BLaER1 (cell line): ENCODE measurements at regions not wholly inside any gene's neighbourhood (a gene's known extent, or its start where the extent isn't known, plus 50 kb on each side); places are given as distances from the start of the nearest gene placed in this dataset.

ENCODE experiments used
- H3K27ac ChIP-seq: shearing (Covaris generic); formaldehyde crosslinking; 2 replicates; pipeline ENCODE4 v1.8.1; 2022
- H3K27me3 ChIP-seq: shearing (Covaris generic); formaldehyde crosslinking; 2 replicates; pipeline ENCODE4 v1.8.1; 2022
- H3K36me3 ChIP-seq: shearing (Covaris generic); formaldehyde crosslinking; 2 replicates; pipeline ENCODE4 v1.8.1; 2022
- H3K4me1 ChIP-seq: shearing (Covaris generic); formaldehyde crosslinking; 2 replicates; pipeline ENCODE4 v1.8.1; 2022
- H3K4me2 ChIP-seq: shearing (Covaris generic); formaldehyde crosslinking; 2 replicates; pipeline ENCODE4 v1.8.1; 2022
- H3K4me3 ChIP-seq: shearing (Covaris generic); formaldehyde crosslinking; 2 replicates; pipeline ENCODE4 v1.8.1; 2022
- H3K9ac ChIP-seq: shearing (Covaris generic); formaldehyde crosslinking; 2 replicates; pipeline ENCODE4 v1.8.1; 2022
- H3K9me3 ChIP-seq: shearing (Covaris generic); formaldehyde crosslinking; 2 replicates; pipeline ENCODE4 v1.8.1; 2022
- H4K20me1 ChIP-seq: shearing (Covaris generic); formaldehyde crosslinking; 2 replicates; pipeline ENCODE4 v1.8.1; 2022
- Cebpa-rat ChIP-seq: shearing (Covaris generic); IDR thresholded peaks from 2 replicates; pipeline ENCODE4 v1.8.1; 2022

DNA sequence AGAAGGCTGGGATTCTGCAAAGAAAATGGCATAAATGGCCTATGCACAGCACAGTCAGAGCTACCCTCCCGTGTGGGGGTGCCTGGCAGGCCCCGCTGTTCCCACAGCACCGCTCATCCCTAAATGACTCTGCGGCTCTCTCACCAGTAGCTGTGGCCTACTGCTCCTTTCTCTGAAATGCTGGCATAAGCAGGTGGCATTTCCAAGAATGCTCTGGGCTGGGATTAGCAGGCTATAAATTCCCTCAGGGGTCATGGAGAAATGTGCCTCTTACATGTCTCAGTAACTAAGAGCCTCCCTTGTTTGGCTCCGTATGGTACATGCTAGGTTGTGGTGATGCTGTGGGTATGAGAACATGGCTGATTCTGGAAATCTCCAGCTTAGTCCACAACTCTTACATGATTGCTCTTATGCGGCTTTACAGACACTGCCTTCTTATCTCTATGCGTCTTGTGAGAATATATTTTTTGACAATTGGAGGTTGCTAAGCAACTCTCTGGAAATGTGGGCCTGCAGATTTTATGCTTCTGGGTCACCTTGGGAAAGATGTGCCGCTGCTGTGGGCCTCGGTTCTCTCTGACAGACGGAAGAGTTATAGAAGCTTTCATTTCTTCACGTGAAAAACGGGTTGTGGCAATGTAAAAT is 80.3 kb upstream of the GATA6 start:
- H3K36me3 ChIP-seq = no peaks in the 10 kb centered on the region
- H3K9me3 ChIP-seq = no peaks in the 10 kb centered on the region
- no peak for TF ChIP-seq Cebpa-rat
- no peaks in the 10 kb centered on the region for H4K20me1 ChIP-seq
- H3K4me1 ChIP-seq = no peaks in the 10 kb centered on the region
- no peak overlapping the region for H3K9ac ChIP-seq
- no peak overlapping the region for H3K27ac ChIP-seq
- no peak overlapping the region for H3K4me2 ChIP-seq
- H3K27me3 ChIP-seq = no peaks in the 10 kb centered on the region
- H3K4me3 ChIP-seq = no peak overlapping the region

DNA sequence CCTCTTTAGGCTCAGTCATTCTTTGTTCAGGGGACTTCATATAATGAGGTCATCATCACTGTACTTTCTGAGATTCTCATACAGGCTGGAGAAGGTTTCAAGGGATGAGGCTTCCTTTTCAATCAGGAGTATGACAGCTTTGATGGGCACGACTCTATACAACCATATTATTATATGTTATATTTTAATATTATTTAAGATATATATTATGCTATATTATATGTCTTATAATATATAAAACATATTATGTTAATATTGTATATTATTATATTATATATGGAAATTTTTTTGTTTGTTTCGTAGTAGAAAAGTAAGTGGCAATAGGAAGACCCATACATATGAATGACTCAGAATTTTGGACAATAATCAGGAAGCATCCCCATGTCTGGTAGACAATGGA is 78.0 kb upstream of the GATA6 start:
- H3K27me3 ChIP-seq = no peaks in the 10 kb centered on the region
- H3K36me3 ChIP-seq = no peaks in the 10 kb centered on the region
- TF ChIP-seq Cebpa-rat = no peak
- H3K4me1 ChIP-seq = no peaks in the 10 kb centered on the region
- H3K27ac ChIP-seq = no peak overlapping the region
- H3K4me3 ChIP-seq = no peak overlapping the region
- no peak overlapping the region for H3K9ac ChIP-seq
- no peaks in the 10 kb centered on the region for H3K9me3 ChIP-seq
- no peaks in the 10 kb centered on the region for H4K20me1 ChIP-seq
- no peak overlapping the region for H3K4me2 ChIP-seq

DNA sequence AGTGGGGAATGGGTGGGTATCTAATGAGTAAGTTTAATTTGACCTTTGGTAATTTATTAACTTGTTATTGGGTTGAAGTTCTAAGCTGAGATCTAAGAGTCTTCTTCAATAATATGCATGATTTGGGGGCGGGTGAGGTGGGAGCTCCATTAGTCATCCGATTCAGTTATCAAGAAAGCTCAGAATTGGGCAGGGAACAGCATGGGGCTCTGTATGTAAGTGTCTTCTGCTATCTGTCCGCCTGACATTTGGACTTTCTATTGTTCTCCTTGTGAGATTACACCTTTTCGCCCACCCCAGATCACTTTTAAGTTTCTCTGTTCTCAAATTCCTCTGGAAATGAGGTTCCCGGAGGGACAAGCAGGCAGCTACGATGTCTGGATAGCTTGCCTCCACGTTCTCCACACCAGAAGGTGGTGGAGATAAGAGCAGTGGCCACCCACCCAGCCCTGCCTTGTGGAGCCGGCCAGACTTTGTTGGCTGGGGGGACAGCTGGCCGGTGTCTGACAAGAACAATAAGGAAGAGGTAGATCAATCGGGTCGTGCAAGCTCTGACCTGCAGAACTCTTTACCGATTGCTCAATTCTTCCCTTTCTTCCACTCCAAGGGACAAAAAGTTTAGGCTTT is 75.5 kb upstream of the GATA6 start:
- H3K9ac ChIP-seq = no peak overlapping the region
- no peaks in the 10 kb centered on the region for H3K9me3 ChIP-seq
- H4K20me1 ChIP-seq = no peaks in the 10 kb centered on the region
- no peaks in the 10 kb centered on the region for H3K27me3 ChIP-seq
- no peak for TF ChIP-seq Cebpa-rat
- H3K36me3 ChIP-seq = no peaks in the 10 kb centered on the region
- H3K4me1 ChIP-seq = no peaks in the 10 kb centered on the region
- no peak overlapping the region for H3K4me2 ChIP-seq
- H3K27ac ChIP-seq = no peak overlapping the region
- no peak overlapping the region for H3K4me3 ChIP-seq

DNA sequence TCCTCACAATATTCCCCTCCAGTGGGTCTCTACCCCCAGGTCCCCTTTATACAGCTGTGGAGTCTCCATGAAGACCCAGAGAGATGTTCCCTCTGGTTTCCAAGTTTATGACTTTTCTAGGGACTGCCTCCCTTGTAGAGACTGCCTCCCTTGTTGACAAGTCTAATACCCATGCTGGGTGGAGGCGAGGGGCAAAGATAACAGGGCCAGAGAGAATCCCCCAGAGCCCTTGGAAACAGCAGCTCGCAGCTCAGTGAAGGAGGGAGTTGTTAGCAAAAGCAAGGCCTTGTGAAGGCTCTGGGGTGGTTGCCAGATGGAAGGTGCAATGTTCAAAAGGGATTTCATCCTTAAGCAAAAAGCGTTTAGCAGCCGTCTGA is 75.0 kb upstream of the GATA6 start:
- no peaks in the 10 kb centered on the region for H3K9me3 ChIP-seq
- H3K4me1 ChIP-seq = no peaks in the 10 kb centered on the region
- H3K4me2 ChIP-seq = no peak overlapping the region
- no peaks in the 10 kb centered on the region for H4K20me1 ChIP-seq
- no peaks in the 10 kb centered on the region for H3K27me3 ChIP-seq
- H3K36me3 ChIP-seq = no peaks in the 10 kb centered on the region
- no peak for TF ChIP-seq Cebpa-rat
- no peak overlapping the region for H3K4me3 ChIP-seq
- no peak overlapping the region for H3K27ac ChIP-seq
- H3K9ac ChIP-seq = no peak overlapping the region

DNA sequence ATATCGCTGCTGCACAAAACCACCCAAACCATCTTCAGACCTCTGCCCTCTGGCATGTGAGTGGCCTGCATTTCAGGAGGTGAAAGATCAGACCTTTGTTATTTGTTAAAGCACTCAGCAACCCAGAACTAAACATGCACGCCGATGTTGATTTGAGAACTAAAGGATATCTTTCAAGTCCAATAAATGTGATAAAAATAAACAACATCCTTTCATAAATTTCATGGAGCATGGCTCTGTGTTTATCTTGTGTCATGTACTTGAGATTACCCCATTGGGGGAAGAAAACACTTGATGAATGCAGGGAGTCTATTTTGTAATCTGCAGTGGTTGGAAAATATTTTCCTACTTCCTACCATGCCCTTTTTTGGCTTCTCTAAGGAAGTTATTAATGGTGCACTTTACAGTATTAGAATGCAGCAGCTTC is 70.8 kb upstream of the GATA6 start:
- no peak for TF ChIP-seq Cebpa-rat
- Histone ChIP-seq H3K4me2 (no peak overlapping the region), H3K36me3 (no peaks in the 10 kb centered on the region), H3K4me1 (no peaks in the 10 kb centered on the region), H3K27ac (no peak overlapping the region), H3K9me3 (no peaks in the 10 kb centered on the region), H3K4me3 (no peak overlapping the region), H3K27me3 (no peaks in the 10 kb centered on the region), H4K20me1 (no peaks in the 10 kb centered on the region), H3K9ac (no peak overlapping the region)

DNA sequence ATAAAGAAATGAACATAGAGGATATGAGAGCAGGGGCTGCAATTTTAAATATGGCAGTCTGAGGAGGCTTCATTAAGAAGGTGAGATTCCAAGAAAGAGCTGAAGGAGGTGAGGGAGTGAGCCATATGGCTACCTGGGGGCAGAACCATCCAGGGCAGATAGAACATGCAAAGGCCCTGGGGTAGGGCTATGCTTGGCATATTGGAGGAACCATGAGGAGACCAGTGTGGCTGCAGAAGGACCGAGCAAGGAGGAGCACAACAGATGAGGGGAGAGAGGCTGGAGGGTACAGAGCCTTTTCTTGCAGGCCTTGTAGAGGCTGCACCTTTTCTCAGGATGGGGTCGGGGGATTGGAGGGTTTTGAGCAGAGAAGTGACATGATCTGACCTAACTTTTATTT is 69.5 kb upstream of the GATA6 start:
- no peaks in the 10 kb centered on the region for H3K27me3 ChIP-seq
- no peak overlapping the region for H3K4me2 ChIP-seq
- no peak for TF ChIP-seq Cebpa-rat
- H3K36me3 ChIP-seq = no peaks in the 10 kb centered on the region
- no peaks in the 10 kb centered on the region for H3K4me1 ChIP-seq
- no peaks in the 10 kb centered on the region for H3K9me3 ChIP-seq
- no peak overlapping the region for H3K27ac ChIP-seq
- no peak overlapping the region for H3K9ac ChIP-seq
- no peaks in the 10 kb centered on the region for H4K20me1 ChIP-seq
- no peak overlapping the region for H3K4me3 ChIP-seq

DNA sequence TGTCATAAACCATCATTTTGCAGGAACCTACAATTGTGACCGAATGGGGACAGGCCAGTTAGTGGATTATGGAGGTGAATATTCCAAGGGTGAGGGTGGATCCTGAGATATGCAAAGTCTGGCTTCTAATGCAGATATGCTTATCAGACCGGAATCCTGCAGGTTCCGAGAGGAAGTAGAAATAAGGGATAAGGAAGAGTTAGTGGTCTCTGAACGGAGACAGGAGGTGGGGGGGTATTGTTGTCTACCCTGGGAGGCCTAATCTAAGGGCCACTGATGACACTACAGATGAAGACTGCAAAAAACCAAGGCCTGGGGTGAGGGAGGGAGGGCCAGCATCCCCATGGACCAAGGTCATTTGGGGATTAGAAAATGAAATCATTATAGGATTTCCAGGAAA is 67.7 kb upstream of the GATA6 start:
- Histone ChIP-seq H4K20me1 (no peaks in the 10 kb centered on the region), H3K36me3 (no peaks in the 10 kb centered on the region), H3K4me3 (no peak overlapping the region), H3K4me1 (no peaks in the 10 kb centered on the region), H3K27ac (no peak overlapping the region), H3K9me3 (no peaks in the 10 kb centered on the region), H3K4me2 (no peak overlapping the region), H3K9ac (no peak overlapping the region), H3K27me3 (no peaks in the 10 kb centered on the region)
- TF ChIP-seq Cebpa-rat = no peak

DNA sequence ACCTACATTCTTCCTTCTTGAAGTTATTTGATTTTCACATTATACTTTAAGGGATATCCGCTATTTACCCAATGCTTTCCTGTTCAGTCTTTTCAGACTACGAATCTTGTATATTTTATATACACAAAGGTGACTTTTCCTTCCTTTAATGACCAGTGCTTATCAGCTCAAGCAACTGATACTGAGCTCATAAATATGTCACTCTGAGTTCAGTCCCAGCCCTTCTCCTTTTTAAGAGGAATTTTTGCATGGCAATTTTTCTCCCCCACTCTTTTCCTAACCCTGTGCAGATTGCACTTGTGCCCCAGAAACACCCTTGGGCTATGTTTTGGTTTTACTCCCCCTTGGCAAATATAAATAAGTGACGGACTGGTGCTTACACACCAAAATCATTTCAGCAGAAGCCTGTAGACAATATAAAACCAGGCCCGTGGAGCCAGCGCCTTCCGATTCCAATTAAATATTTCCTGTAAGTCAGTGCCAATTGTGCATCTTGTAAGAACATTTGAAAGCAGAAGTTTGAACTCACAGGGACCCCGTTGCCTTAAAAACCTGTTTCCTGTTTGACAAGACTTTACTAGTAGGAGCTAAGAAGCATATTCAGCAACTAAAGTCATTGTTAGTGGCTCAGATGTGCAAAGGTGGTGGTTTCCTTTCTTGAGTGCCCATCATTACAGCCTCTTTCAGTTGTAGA is 66.3 kb upstream of the GATA6 start:
- H3K9ac ChIP-seq = no peak overlapping the region
- H3K4me1 ChIP-seq = no peaks in the 10 kb centered on the region
- H3K36me3 ChIP-seq = no peaks in the 10 kb centered on the region
- H3K27ac ChIP-seq = no peak overlapping the region
- H3K4me2 ChIP-seq = no peak overlapping the region
- no peaks in the 10 kb centered on the region for H3K27me3 ChIP-seq
- no peak for TF ChIP-seq Cebpa-rat
- no peaks in the 10 kb centered on the region for H3K9me3 ChIP-seq
- no peaks in the 10 kb centered on the region for H4K20me1 ChIP-seq
- no peak overlapping the region for H3K4me3 ChIP-seq

DNA sequence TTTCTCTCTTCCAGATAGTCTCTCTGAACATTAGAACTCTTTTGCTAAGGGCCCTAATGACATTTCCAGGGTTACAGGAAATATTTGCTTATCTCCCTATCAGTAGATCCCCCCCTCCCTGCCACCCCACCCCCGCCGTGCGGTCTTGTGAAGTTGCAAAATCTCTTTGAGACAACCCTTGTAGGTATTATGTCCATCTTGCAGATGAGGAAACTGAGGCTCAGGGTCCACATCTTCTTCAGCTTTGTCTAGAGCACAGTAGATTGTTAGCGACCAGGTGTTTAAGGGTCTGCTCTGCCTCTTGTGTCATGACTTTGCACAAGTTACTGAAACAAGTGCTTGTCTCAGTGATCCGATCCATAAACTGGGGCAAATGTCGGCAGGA is 65.8 kb upstream of the GATA6 start:
- no peaks in the 10 kb centered on the region for H3K27me3 ChIP-seq
- H3K4me3 ChIP-seq = no peak overlapping the region
- H3K9me3 ChIP-seq = no peaks in the 10 kb centered on the region
- H3K4me2 ChIP-seq = no peak overlapping the region
- no peak overlapping the region for H3K27ac ChIP-seq
- no peaks in the 10 kb centered on the region for H3K36me3 ChIP-seq
- no peaks in the 10 kb centered on the region for H4K20me1 ChIP-seq
- H3K4me1 ChIP-seq = no peaks in the 10 kb centered on the region
- H3K9ac ChIP-seq = no peak overlapping the region
- no peak for TF ChIP-seq Cebpa-rat

DNA sequence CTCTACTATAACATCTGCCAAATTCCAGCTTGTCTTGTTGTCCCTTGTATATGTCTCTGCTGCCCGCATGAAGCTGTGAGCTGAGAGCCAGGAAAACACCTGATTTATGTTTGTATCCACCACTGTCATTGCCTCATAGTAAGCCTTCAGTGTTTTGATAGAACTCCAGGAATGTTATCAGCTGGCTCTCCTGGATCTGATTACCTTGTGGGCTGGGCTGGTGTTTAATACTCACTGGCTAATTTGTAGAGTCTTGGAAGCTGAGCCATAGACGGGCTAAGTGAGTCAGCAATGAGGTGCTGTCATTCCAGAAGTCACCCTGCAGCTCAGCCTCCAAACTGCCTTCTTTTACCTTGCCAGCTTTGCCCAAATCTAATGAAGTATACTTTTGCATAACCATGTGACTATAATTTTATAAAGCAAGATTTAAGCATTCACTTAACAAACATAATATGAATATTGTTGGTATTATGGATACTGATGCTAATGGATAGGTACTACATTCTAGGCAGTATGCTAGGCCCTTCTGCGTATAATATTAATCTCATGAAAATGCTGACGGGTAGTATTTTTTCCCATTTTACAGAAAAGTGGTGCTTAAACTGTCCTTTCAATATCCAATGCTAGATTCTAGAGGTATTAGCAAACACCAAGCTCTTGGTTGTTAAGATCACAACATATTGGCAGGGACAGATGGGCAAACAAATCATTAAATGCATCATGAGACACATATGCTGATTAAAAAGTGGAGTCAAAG is 62.7 kb upstream of the GATA6 start:
- Histone ChIP-seq H4K20me1 (no peaks in the 10 kb centered on the region), H3K36me3 (no peaks in the 10 kb centered on the region), H3K9ac (no peak overlapping the region), H3K4me2 (no peak overlapping the region), H3K4me1 (peaks cover 10% of the 10 kb centered on the region), H3K9me3 (no peaks in the 10 kb centered on the region), H3K27me3 (no peaks in the 10 kb centered on the region), H3K4me3 (no peak overlapping the region), H3K27ac (no peak overlapping the region)
- TF ChIP-seq Cebpa-rat = no peak
